Chondrocyte (in vitro differentiated cells): ENCODE measurements at regions not wholly inside any gene's neighbourhood (a gene's known extent, or its start where the extent isn't known, plus 50 kb on each side); places are given as distances from the start of the nearest gene placed in this dataset.
"Not testable (repeated sequence)": the region's sequence is repeated elsewhere in the genome, so short reads cannot be mapped to it uniquely, and the experiment has no call there.

ENCODE experiments used
- DNase-seq: peaks from one replicate; pipeline ENCODE4 v3.0.0; 2021; ENCODE audit warnings: mixed read lengths, low spot score
- H3K27ac Mint-ChIP-seq: one replicate; pipeline ENCODE4 v1.8.0; 2021; ENCODE audit warnings: mild to moderate bottlenecking, moderate library complexity, mixed read lengths; ENCODE audit not compliant: unreplicated experiment
- H3K27me3 Mint-ChIP-seq: 2 replicates; pipeline ENCODE4 v1.8.0; 2021; ENCODE audit warnings: low read depth, mixed read lengths
- H3K36me3 Mint-ChIP-seq: 2 replicates; pipeline ENCODE4 v1.8.0; 2021; ENCODE audit warnings: low read depth, mixed read lengths
- H3K4me1 Mint-ChIP-seq: 2 replicates; pipeline ENCODE4 v1.8.0; 2021; ENCODE audit warnings: low read depth, mild to moderate bottlenecking, mixed read lengths
- H3K4me3 Mint-ChIP-seq: one replicate; pipeline ENCODE4 v1.8.0; 2021; ENCODE audit warnings: mild to moderate bottlenecking, moderate library complexity, mixed read lengths; ENCODE audit not compliant: unreplicated experiment
- H3K9me3 Mint-ChIP-seq: 2 replicates; pipeline ENCODE4 v1.8.0; 2021; ENCODE audit warnings: low read depth, mixed read lengths
- TF ChIP-seq, protein P1 (sequence below): fragments of 200-600 bp; sonication (generic); IDR thresholded peaks from 2 replicates; pipeline ENCODE4 v1.5.0; 2021; ENCODE audit warnings: antibody characterized with exemption, mild to moderate bottlenecking, moderate library complexity

- peaks cover 2% of the 10 kb centered on the region for H3K9me3 Mint-ChIP-seq
- DNase-seq: no peak
- H3K4me3 Mint-ChIP-seq: no peak overlapping the region
- peaks cover 5% of the 10 kb centered on the region for H3K27me3 Mint-ChIP-seq
- TF ChIP-seq, protein P1, sequence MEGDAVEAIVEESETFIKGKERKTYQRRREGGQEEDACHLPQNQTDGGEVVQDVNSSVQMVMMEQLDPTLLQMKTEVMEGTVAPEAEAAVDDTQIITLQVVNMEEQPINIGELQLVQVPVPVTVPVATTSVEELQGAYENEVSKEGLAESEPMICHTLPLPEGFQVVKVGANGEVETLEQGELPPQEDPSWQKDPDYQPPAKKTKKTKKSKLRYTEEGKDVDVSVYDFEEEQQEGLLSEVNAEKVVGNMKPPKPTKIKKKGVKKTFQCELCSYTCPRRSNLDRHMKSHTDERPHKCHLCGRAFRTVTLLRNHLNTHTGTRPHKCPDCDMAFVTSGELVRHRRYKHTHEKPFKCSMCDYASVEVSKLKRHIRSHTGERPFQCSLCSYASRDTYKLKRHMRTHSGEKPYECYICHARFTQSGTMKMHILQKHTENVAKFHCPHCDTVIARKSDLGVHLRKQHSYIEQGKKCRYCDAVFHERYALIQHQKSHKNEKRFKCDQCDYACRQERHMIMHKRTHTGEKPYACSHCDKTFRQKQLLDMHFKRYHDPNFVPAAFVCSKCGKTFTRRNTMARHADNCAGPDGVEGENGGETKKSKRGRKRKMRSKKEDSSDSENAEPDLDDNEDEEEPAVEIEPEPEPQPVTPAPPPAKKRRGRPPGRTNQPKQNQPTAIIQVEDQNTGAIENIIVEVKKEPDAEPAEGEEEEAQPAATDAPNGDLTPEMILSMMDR: no peak
- no peak overlapping the region for H3K27ac Mint-ChIP-seq
- no peaks in the 10 kb centered on the region for H3K4me1 Mint-ChIP-seq
- H3K36me3 Mint-ChIP-seq: no peaks in the 10 kb centered on the region
These were observed 309.0 kb upstream of the PABPC4L start for GRCh38 chr4:134510544-134510943.

GRCh38 chr4:134505511-134505910, 303.9 kb upstream of the PABPC4L start:
- Mint-ChIP-seq H3K27ac (no peak overlapping the region), H3K9me3 (peaks cover 5% of the 10 kb centered on the region), H3K4me3 (no peak overlapping the region), H3K27me3 (peaks cover 5% of the 10 kb centered on the region), H3K4me1 (no peaks in the 10 kb centered on the region), H3K36me3 (no peaks in the 10 kb centered on the region)
- TF ChIP-seq, protein P1: no peak
- DNase-seq: no peak

- Mint-ChIP-seq H3K4me1 (no peaks in the 10 kb centered on the region), H3K27me3 (no peaks in the 10 kb centered on the region), H3K36me3 (no peaks in the 10 kb centered on the region), H3K4me3 (no peak overlapping the region), H3K9me3 (peaks cover 7% of the 10 kb centered on the region), H3K27ac (no peak overlapping the region)
- no peak for DNase-seq
- TF ChIP-seq, protein P1: no peak
These were observed 300.5 kb upstream of the PABPC4L start for GRCh38 chr4:134501973-134502643.

GRCh38 chr4:134501488-134501887, 299.9 kb upstream of the PABPC4L start:
- not testable (repeated sequence) for H3K36me3 Mint-ChIP-seq, H3K4me3 Mint-ChIP-seq, H3K27me3 Mint-ChIP-seq, H3K4me1 Mint-ChIP-seq, H3K27ac Mint-ChIP-seq
- peak; percentile 66 for DNase-seq
- peaks cover 11% of the 10 kb centered on the region for H3K9me3 Mint-ChIP-seq

DNA sequence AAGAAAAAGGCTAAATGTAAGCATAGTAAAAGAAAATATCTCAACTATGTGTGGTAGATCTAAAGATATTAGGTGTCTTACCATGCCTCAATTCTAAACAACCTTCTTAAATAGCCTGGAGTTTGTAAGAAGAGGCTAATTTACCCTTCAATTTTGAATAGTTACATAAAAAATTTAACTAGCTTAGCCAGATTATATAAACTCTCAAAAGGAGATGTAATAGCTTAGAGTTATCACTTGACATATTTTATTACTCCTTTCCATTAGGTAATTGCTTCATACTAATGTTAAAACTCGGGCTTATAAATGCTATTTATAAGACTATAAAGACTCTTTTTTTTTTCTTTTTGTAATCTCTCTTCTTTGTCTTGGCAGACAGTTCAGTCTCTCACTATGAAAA, 297.5 kb upstream of the PABPC4L start:
- no peak overlapping the region for H3K4me3 Mint-ChIP-seq
- H3K27me3 Mint-ChIP-seq: no peaks in the 10 kb centered on the region
- H3K4me1 Mint-ChIP-seq: no peaks in the 10 kb centered on the region
- DNase-seq: no peak
- TF ChIP-seq, protein P1: no peak
- H3K27ac Mint-ChIP-seq: no peak overlapping the region
- peaks cover 19% of the 10 kb centered on the region for H3K9me3 Mint-ChIP-seq
- peaks cover 3% of the 10 kb centered on the region for H3K36me3 Mint-ChIP-seq

- H3K27me3 Mint-ChIP-seq: no peaks in the 10 kb centered on the region
- TF ChIP-seq, protein P1: no peak
- peaks cover 3% of the 10 kb centered on the region for H3K36me3 Mint-ChIP-seq
- no peak overlapping the region for H3K27ac Mint-ChIP-seq
- no peak overlapping the region for H3K4me3 Mint-ChIP-seq
- H3K9me3 Mint-ChIP-seq: peaks cover 13% of the 10 kb centered on the region
- DNase-seq: no peak
- no peaks in the 10 kb centered on the region for H3K4me1 Mint-ChIP-seq
These were observed 289.3 kb upstream of the PABPC4L start for GRCh38 chr4:134490863-134491262.

- not testable (repeated sequence) for H3K4me3 Mint-ChIP-seq, H3K36me3 Mint-ChIP-seq, H3K27ac Mint-ChIP-seq, H3K4me1 Mint-ChIP-seq, H3K27me3 Mint-ChIP-seq, DNase-seq
- H3K9me3 Mint-ChIP-seq: peaks cover 20% of the 10 kb centered on the region
These were observed 281.9 kb upstream of the PABPC4L start for GRCh38 chr4:134483514-134483913.
